DMS 273 treated with DMSO at 0.1 percent for 48 hours (cell line): ENCODE measurements at regions not wholly inside any gene's neighbourhood (a gene's known extent, or its start where the extent isn't known, plus 50 kb on each side); places are given as distances from the start of the nearest gene placed in this dataset.
"Not testable (repeated sequence)": the region's sequence is repeated elsewhere in the genome, so short reads cannot be mapped to it uniquely, and the experiment has no call there.

ENCODE experiments used
- DNase-seq: peaks from one replicate; lab custom pipeline; 2025; lab: John Stamatoyannopoulos, UW

DNA sequence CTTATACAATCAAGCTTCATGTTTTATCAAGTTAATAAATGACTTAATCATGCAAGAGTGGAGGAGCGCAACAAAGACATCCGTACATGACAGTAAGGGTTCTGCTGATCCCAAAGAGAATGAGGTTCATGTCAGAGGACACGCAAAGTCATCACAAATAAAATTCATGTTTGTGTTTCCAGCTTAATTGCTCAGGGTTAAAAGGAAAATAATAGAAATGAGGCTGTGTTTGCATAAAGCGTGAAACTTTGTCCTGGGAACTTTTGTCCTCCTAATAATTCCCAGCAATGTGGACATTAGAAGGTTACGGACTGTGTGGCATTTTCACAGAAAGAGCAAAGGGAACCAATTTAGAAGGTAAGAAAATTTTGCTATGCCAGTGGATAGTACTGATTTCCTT is 237.3 kb downstream of the INHBA start:
- no peak for DNase-seq

DNA sequence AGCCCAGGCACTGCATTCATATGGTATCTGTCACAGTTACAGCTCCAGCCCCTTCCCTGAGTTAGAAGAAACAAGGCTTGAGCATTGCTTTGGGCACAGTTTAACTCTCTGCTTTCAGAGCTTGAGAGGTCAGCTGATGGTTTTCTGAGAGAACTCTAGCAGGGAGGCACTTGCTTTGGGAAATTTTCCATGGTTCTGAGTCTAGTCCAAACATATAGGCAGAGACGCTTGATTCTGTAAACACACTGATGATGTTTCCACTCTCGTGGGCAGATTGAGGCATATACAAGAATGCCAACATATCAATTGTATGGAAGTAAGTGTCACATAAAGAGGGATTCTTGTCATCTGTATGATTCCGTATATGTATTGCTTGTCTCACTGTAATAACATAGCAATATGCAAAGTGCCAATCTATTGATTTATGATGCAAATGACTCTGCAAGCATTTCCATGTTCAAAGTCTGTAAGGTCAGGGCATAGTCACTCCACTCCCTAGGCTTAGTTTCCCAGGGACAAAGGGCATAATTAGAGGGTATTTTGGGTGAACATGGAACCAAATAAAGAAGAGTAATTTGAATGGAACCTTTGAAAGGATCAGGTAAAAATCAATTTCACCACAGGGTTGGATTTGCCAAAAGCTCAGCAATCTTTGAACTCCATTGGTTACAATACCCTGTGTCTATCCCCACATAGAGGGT is 239.0 kb downstream of the INHBA start:
- DNase-seq = no peak

DNA sequence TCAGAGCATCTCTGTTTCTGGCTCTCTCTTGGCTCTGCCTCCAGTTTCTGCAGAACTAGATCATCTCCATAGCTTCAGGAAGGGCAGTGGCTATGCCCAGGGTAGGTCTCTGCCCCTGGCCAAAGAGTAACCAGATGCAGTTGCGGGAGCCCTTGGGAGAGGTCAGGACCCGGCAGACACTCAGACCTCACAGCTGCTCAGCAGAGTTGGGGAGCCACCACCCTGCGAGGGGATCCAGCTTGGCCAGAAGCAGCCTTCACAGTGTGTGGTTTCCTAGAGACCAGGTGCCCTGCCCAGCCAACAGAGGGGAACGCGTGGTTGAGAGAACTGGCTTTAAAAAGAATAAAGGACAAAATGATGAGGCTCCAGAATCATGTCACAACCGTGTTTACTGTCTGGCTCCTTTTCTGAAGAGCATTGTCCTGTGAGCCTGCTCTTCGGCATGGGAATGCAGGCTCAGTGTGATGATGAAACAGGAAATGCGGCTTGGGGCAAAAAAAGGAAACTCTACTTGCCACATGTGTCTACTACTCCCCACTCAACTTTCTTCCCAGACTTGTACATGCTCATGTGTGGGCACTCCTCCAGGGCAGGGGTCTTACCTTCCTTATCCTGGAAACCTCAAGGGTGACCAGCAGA is 243.1 kb downstream of the INHBA start:
- DNase-seq = no peak

DNA sequence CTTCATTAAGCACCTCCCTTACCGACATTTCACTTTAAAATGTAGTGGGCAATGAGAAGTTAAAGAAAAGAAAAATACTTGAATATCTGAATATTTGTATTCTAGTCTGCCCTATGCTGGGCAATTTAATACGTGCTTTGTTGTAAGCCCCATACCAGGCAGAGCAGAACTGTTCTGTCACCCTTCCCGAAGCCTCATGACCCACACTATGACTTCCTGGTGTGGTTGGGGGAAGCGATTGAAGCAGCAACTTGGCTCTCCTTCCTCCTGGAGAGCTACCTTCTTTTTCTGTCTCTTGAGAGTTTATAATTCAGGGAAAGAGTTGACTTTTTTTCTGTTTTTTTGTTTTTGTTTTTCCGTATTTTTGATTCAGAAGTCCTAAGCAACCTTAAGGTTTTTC is 243.7 kb downstream of the INHBA start:
- DNase-seq = no peak

DNA sequence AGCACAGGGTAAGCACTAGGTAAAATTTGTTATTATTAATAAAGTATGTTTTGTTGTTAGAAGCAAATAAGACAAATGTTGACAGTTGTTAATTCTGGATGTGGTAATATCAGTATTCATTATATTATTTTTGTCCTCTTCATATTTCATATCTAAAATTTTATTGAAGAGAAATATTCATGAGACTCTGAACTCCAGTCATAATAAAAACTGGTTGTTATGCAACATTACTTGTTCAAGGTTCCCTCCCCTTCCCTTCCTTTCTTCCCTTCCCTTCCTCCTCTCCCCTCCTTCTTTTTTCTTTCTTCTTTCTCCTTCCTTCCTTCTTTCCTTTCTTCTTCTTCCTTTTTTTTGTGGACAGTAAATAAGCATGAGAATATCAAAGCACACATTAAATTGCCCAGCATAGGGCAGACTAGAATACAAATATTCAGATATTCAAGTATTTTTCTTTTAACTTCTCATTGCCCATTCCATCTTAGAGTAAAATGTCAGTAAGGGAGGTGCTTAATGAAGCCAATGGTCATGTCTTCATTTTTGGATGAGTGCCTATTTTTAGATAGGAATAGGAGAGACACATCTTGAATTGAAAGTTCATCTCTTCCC is 245.0 kb downstream of the INHBA start:
- no peak for DNase-seq

DNA sequence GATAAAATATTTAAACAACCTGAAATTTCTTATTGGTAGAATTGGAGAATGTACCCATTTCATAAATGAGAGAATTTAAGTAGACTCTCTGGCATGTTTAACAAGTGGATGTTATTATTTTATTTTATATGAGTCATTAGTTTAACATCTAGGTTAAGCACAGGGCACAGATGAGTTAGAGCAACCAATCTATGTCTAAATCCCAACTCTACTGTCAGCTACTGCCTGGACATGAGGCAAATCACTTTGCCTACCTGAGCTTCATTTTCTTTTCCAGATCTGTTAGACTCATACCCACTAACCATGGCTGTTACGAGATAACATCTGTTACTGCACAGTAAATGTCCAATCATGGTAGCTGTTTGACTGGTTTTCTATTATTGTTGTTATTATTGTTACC is 251.1 kb downstream of the INHBA start:
- no peak for DNase-seq

DNA sequence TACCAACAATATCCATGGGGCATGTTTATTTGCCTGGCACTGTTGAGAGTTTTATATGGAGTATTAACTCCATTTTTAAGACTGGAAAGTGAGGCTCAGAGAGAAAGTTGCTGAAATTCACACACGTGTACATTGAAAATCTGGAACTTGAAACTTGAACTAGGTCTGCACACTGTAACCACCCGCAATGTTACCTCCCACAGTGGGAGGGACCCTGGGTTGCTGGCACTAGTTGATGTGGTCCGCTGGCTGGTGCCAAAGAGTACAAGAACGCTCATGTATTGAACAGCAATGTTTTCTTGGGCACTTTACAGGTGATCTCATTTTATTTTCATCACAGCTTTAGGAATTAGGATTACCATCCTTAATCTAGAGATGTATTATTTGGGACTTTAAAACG is 253.2 kb downstream of the INHBA start:
- DNase-seq = no peak

DNA sequence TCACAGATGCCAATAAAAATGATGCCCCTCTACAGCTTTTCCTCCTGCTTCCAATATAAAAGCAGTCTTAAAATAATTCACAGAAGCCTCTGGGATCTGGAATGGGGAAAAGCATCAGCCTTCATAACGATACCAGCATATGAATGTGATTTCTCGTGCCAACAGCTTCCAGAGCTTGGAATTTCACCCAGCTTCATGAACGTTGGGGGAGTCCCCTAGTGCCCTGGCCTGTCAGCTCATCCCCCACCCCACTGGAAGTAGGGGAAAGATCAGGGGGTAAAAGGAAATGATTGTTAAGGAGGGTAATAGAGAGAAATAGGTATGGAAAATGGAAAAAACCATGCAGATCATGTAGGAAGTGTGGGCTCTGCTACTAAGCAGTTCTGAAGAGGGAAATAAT is 253.6 kb downstream of the INHBA start:
- no peak for DNase-seq

DNA sequence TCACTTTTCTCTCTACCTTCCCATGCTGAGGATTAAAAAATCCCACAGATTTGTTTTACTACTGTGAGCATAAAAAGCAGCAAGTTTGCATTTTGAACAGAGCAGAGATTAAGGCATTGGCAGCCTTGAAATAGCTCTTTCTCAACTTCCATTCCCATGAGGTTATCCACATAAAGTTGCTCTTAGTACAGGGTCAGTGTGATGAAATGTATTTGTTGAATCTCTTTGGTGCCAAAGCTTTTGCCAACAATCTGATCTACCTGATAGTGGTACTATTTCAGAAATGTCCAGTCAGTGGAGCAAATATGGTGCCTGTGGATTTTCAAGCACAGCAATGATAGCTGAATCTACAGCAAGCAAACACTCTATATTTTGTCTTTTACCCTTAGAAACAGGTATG is 254.8 kb downstream of the INHBA start:
- DNase-seq = no peak

DNA sequence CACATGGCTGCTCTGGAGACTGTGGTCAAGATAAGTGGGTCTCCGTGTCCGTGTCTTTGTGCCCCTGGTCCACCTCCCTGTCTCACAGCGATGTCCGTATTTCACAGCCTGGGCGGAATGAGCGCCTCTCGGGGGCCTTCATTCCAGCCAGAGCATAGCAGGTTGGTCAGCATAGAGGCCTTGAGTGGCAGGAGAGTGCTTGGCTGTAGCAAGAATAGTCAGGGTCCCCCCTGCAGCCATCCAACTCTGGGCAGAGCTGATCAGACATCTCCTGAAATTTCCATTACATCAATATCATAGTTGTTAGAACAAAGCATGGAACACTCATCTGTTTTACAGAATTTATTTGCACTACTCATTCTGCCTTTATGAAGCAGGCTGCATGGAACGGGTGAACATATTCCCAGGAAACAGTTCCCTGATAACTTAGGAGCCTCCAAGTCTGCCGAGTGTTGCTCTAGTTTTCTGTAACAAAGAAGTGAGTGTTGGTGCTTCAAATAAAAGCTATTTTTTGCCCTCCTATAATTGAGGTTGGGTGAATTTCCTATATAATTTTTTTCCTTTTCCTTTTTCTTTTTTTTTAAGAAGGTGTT is 255.3 kb downstream of the INHBA start:
- no peak for DNase-seq

DNA sequence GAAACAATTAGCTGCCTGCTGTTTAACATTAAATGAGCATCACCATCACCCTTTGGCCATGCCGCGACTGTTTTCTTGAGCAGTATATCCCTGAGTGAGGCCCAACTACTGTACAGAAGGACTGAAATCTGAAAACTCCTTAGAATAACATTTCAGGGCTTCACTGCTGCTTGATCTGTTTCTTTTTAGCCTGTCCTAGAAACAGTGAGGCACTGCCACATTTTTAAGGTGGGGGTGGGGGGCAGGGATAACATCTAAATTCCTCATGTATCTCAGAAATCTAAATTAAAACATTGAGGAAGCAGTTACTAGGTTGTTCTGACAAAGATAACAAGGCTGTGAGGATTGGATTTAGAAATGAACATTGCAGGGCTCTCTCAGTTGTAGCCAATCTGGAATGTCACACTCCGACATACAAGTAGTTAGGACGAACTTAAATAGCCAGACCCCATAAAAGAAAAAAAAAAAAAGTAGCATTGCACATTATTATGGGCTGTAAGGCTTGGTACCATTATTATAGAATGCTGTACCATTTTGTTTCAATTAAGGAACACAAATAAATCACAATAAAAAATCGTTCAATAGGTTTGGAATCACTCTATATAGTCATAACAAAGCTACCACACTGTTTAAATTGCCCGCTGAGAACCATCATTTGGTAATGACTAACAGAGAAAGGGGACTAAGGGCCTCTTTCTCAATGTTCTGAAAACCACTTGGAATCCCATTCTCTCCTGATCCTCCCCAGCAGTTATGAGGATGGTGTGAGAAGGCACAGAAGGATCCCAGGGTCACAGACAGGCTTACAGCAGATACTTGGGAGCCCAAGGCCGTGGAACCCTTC is 256.1 kb downstream of the INHBA start:
- DNase-seq = no peak

DNA sequence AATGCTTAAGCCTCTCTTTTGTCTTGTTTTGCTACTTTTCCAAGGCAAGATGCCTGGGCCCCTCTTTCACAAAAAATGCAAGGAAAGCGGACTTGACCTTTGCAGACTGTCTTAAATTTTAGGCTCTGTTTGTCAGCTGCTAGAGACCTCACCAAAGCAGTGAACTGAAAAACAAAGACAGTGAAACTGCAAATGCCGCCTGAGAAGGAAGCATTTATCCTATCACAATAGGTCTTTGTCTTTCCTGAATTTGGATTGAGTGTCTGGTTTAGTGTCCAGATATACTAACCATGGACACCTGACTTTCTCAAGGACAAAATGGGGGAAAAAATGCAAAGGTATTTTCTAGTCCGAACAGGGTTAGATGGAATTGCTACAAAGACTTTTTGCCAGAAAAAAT is 256.9 kb downstream of the INHBA start:
- DNase-seq = no peak

DNA sequence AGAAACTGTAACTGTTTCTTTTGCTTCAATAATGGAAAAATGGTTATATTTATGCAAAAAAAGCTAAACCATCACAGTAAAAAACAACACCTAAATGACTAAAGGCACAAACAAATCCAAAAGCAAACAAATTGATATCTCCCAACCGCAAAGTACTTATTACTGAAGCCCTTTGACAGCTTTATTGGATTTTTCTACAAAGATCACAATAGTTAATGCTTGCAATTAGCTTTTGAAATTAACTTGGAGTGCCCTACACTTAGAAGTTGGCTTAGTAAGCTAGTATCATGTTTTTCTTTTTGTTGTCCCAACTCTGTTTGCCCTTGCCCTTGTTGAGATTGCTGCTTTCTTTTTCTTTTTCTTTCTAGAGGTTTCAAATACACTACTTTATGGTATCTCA is 257.5 kb downstream of the INHBA start:
- no peak for DNase-seq

DNA sequence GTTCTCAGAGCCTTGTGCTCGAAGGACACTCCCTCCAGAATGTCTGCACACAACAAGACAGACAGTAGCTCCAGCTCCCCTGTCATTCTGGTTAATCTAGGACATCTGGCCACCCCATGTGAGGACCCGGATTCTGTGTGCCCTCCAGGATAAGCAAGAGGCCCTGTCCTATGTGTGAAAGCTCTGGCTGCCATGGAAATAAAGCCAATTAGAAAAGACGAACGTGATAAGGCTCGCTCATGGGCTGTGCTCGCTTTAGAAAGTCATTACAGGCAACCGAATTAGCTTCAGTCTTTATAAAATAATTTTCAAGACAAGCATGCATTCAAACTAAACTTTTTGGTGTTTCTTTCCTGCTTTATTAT is 263.4 kb downstream of the INHBA start:
- no peak for DNase-seq

DNA sequence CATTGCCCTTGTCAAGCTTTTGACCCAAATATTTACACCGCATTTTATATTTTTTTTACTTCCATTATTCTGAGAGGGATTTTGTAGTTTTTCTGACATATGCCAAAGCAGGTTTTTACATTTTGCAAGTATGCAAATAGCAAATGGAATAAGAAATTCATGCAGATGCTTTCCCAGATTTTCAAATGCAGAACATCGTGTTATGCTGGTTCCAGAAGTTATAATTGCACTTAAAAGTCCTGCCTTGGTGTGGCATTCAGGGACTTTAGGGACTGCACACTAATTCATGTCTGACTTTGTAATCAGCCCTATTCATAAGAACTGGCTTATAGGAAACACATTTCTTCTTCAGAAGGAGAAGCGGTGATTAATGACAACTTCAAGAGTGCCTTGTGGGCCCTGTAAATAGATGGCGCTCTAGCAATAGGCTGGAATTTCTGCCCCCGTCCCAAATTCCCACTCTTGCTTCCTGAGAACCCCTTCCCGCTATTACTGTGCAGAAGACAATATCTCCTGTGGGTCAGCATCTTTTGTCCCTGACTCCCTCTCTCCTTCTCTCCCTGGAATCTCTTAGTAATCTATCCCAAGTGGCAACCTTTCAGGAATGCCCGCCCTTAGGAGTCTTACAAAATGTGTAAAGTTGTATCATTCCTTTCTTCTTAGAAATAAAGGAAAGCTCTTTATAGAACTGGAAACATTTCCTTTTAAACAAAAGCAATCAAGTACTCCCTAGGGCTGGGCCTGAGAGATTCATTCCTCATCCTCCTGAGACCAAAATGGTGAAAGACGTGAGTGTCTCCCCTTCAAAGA is 264.0 kb downstream of the INHBA start:
- DNase-seq = no peak

DNA sequence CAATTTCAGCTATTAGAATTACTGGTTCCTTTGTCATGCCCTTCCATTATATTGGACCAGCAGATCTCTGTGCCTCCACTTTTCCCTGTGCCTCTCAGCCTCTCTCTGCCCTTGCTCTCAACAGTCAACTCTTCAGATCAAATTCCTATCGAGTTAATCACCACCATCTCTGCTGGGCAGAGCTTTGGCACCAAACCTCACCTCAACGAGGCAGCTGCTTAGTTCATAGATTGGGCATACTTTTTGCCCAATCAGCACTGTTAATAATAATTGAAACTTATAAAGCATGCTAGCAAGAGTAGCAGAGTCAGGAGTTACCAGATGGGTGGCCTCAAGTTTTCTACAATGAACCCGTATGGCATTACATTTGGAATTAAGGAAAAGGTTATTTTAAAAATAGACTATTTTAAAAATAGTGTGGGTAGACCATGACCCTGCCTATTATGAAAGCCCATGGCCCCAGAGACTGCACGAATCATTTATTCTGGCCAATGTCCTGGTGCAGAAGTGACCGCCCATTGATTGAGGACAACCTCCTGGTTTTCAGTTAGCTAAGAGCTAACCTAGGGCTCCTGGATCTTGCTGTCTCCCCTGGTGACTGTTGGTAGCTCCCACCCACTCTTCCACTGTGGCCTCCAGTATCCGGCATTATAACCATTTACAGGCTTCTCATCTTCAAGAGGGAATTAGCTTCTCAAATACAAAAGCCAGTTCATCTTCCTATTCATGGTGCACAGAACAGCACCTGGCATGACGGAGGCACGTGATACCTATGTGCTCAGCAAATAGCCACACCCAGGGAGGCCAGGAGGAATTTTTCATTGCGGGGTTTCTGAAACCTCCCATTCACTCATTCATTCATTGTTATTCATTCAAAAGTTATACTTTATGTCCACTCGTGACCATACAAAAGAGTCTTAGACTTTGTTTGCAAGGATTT is 265.4 kb downstream of the INHBA start:
- DNase-seq = no peak

DNA sequence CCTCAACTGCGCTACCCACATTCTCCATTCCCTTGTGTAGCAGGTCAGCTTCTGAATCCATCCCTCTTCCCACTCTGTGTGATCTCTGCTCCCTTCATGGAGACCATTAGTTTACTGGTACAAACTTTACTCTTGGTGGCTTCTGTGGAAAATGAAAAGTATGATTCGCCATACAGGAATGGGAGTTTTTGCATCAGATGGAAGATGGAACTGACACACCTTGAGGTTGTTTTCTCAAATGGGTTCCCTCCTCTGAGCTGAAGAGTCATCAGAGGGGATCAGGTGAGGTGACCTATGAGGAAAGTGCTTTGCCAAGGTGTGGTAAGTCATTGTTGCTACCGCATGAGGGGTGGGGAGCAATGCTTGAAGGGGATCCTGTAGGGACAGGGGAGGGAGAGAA is 266.8 kb downstream of the INHBA start:
- no peak for DNase-seq

DNA sequence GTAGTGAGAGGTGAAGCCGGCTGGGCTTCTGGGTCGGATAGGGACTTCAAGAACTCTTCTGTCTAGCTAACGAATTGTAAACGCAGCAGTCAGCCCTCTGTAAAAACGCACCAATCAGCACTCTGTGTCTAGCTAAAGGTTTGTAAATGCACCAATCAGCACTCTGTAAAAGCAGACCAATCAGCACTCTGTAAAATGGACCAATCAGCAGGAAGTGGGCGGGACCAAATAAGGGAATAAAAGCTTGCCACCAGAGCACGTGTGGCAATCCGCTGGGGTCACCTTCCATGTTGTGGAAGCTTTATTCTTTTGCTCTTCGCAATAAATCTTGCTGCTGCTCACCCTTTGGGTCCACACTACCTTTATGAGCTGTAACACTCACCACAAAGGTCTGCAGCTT is 267.9 kb downstream of the INHBA start:
- not testable (repeated sequence) for DNase-seq

DNA sequence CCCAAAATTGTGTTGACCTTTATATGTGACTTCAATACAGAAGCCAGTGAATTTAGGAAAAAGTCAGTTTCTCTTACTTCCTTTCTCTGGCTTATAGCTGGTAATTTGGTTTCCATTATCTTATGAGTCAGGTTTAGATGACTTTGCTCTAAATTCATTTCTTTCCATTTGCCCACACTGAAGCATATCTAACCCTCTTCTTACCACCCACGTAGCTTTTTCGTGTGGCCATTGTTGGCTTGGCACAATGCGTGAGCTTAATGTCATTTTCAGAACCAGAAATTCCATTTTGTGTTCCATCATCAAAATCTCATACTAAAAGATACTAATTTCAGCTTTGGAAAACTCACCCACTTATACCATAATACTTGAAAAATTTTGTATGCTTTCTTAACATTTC is 271.2 kb downstream of the INHBA start:
- DNase-seq = no peak

DNA sequence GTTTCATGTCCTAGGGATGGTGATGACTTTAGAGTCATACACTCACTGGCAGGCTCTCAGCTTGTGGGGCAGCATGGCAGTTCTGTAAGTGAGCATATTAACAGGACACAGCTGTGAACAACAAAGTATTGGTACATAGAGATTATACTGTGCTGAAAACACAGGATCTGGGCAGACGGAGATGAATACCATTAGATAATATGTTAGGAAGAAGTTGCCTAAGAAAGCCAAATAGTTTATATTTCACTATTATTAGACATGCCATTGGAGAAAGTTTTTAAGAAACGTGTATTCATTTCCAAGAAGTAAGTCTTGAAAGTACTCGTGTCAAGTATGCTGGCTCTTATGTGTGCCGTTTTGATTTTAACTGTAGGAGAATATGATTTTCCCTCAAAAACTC is 274.5 kb downstream of the INHBA start:
- no peak for DNase-seq
